Gastrocnemius medialis (tissue), 4 donors: ENCODE measurements at regions not wholly inside any gene's neighbourhood (a gene's known extent, or its start where the extent isn't known, plus 50 kb on each side); places are given as distances from the start of the nearest gene placed in this dataset.

ENCODE experiments used
- ATAC-seq, 2 donors: fragments of 150-250 bp; one replicate each; pipeline ENCODE4 v1.9.1; 2016
- DNase-seq, 2 donors: peaks; one replicate each; pipeline ENCODE4 v3.0.0-alpha.2; 2019
- H3K27ac ChIP-seq, 4 donors: fragments of 200-600 bp; sonication (generic); 1 replicate in 1 of 4; 2 replicates in 3 of 4; pipeline ENCODE4 v1.5.1; 2016 to 2018; ENCODE audit warnings: mild to moderate bottlenecking in 2 of 4, moderate library complexity in 1 of 4
- H3K27me3 ChIP-seq, 3 donors: fragments of 200-600 bp; sonication (generic) in 2 of 3; 1 replicate in 1 of 3; 2 replicates in 2 of 3; pipeline versions ENCODE4 v1.5.1 to v1.6.0; 2016 to 2019; ENCODE audit warnings: mild to moderate bottlenecking in 1 of 3, moderate library complexity in 1 of 3
- H3K36me3 ChIP-seq, 2 donors: fragments of 200-600 bp; sonication (generic) in 1 of 2; one replicate each; pipeline ENCODE4 v1.5.1; 2017 to 2018
- H3K4me1 ChIP-seq, 2 donors: fragments of 200-600 bp; sonication (generic) in 1 of 2; one replicate each; pipeline ENCODE4 v1.5.1; 2016 to 2017; ENCODE audit warnings: mild to moderate bottlenecking in 2 of 2
- H3K4me3 ChIP-seq, 4 donors: fragments of 200-600 bp; sonication (generic) in 3 of 4; 1 replicate in 1 of 4; 2 replicates in 3 of 4; pipeline ENCODE4 v1.5.1; 2016 to 2019; ENCODE audit warnings: mild to moderate bottlenecking in 2 of 4
- H3K9me3 ChIP-seq, 3 donors: fragments of 200-600 bp; sonication (generic) in 2 of 3; 1 replicate in 1 of 3; 2 replicates in 2 of 3; pipeline ENCODE4 v1.5.1; 2016 to 2019
- POLR2A ChIP-seq, 2 donors: fragments of 450-650 bp; IDR thresholded peaks; one replicate each; pipeline ENCODE4 v1.6.1; 2017; ENCODE audit warnings: antibody characterized with exemption in 2 of 2, mild to moderate bottlenecking in 2 of 2, moderate library complexity in 2 of 2
- in situ Hi-C, 4 donors: fragments of 200-750 bp; cut with MboI; loops; one replicate each; pipeline versions ENCODE4 v1.15.0 to v1.8.0; 2017; ENCODE audit warnings: low sequenced_read_pairs in 4 of 4
- intact Hi-C: fragments of 100-400 bp; cut with DNase I; formaldehyde crosslinking; loops from one replicate; pipeline ENCODE4 v1.15.1; 2023; ENCODE audit warnings: low total_unique reads
- TF ChIP-seq, protein P1 (sequence below), 5 experiments: fragments of 450-650 bp in 3 of 5; fragments of 200-600 bp in 2 of 5; sonication (generic) in 2 of 5; IDR thresholded peaks in 4 of 5; conservative IDR thresholded peaks in 1 of 5; 1 replicate in 4 of 5; 2 replicates in 1 of 5; pipeline ENCODE4 v1.5.1; 2016 to 2019; ENCODE audit warnings: antibody characterized with exemption in 5 of 5, mild to moderate bottlenecking in 3 of 5, moderate library complexity in 3 of 5

DNA sequence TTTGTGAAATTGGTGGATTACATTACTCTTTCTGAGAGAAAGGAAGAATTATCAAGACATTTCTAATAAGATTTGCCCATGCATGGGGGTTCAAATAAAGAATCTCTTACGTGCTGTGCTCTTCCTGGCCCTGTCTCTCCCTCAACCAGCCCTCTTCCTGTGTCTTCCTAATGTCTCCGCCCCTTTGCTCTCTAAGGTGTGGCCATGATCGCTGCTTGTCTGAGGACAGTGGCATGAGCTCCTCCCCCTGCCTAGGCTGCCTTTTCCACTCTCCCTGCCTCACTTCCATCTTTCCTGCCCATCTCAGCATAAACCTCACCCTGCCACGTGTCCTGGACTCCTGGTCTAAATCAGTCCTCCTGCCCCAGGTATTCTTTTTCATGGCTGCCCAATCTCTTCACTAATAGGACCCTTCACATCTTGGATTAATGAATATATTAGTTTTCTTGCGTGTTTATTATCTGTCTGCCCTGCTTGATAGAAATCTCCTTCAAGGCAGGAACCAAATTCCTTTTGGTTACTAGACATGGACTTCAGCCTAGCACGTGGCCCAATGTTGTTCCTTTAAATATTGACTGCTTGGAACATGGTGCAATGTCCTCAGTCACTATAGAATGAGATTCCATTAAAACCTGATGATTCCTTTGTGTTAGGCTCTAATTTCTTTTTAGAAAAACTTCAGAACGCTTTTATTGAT lies 122.3 kb downstream of the MTRR start:
- in situ Hi-C loops (no loop called here), intact Hi-C loops (no loop called here)
- ATAC-seq, result no peak

GRCh38 chr5:7995688-7996294 lies 126.8 kb downstream of the MTRR start:
- Histone ChIP-seq H3K9me3 (no peaks in the 10 kb centered on the region), H3K4me1 (no peaks in the 10 kb centered on the region), H3K4me3 (no peak overlapping the region), H3K27ac (no peak overlapping the region), H3K36me3 (no peaks in the 10 kb centered on the region), H3K27me3 (no peaks in the 10 kb centered on the region)
- in situ Hi-C loops, result no loop called here
- intact Hi-C loops, result no loop called here
- DNase-seq (no peak), ATAC-seq (no peak)
- TF ChIP-seq POLR2A (IDR thresholded peaks at IDR 0.05), result no peak
- TF ChIP-seq, protein P1, sequence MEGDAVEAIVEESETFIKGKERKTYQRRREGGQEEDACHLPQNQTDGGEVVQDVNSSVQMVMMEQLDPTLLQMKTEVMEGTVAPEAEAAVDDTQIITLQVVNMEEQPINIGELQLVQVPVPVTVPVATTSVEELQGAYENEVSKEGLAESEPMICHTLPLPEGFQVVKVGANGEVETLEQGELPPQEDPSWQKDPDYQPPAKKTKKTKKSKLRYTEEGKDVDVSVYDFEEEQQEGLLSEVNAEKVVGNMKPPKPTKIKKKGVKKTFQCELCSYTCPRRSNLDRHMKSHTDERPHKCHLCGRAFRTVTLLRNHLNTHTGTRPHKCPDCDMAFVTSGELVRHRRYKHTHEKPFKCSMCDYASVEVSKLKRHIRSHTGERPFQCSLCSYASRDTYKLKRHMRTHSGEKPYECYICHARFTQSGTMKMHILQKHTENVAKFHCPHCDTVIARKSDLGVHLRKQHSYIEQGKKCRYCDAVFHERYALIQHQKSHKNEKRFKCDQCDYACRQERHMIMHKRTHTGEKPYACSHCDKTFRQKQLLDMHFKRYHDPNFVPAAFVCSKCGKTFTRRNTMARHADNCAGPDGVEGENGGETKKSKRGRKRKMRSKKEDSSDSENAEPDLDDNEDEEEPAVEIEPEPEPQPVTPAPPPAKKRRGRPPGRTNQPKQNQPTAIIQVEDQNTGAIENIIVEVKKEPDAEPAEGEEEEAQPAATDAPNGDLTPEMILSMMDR (IDR thresholded peaks at IDR 0.05 in 4 of 5, conservative IDR thresholded peaks at IDR 0.05 in 1 of 5), result no peak

More for the DNA sequence above, 122.3 kb downstream of the MTRR start:
- no peak overlapping the region for H3K27ac ChIP-seq
- H3K27me3 ChIP-seq, result no peaks in the 10 kb centered on the region
- no peaks in the 10 kb centered on the region for H3K4me1 ChIP-seq
- TF ChIP-seq POLR2A (IDR thresholded peaks at IDR 0.05), result no peak
- TF ChIP-seq, protein P1 (IDR thresholded peaks at IDR 0.05 in 4 of 5, conservative IDR thresholded peaks at IDR 0.05 in 1 of 5), result no peak
- DNase-seq, result no peak
- H3K4me3 ChIP-seq, result no peak overlapping the region
- no peaks in the 10 kb centered on the region for H3K36me3 ChIP-seq
- no peaks in the 10 kb centered on the region for H3K9me3 ChIP-seq

DNA sequence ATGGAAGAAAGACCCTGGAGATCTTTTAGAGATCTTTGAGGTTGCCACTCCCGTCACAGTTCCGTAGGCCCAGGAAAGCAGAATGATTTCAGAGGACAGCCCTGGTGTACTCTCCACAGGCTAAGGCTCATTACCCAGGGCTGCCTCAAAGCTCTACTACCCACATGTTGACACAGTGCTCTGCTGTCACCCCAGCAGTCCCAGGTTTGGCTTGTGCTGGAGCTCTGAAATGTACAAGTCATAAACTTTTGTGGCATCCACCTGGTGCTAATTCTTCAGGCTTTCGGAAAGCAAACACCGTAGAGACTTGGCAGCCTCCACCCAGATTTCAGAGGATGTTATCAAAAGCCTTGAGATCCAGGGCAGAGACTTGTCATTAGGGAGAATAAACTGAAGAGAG lies 136.5 kb downstream of the MTRR start:
- TF ChIP-seq POLR2A (IDR thresholded peaks at IDR 0.05), result no peak
- TF ChIP-seq, protein P1 (IDR thresholded peaks at IDR 0.05 in 4 of 5, conservative IDR thresholded peaks at IDR 0.05 in 1 of 5), result no peak
- DNase-seq, result no peak
- no peak for ATAC-seq
- Histone ChIP-seq H3K27ac (no peak overlapping the region), H3K27me3 (no peaks in the 10 kb centered on the region), H3K9me3 (no peaks in the 10 kb centered on the region), H3K4me3 (no peak overlapping the region), H3K36me3 (no peaks in the 10 kb centered on the region), H3K4me1 (no peaks in the 10 kb centered on the region)
- in situ Hi-C loops, result no loop called here
- intact Hi-C loops, result no loop called here

DNA sequence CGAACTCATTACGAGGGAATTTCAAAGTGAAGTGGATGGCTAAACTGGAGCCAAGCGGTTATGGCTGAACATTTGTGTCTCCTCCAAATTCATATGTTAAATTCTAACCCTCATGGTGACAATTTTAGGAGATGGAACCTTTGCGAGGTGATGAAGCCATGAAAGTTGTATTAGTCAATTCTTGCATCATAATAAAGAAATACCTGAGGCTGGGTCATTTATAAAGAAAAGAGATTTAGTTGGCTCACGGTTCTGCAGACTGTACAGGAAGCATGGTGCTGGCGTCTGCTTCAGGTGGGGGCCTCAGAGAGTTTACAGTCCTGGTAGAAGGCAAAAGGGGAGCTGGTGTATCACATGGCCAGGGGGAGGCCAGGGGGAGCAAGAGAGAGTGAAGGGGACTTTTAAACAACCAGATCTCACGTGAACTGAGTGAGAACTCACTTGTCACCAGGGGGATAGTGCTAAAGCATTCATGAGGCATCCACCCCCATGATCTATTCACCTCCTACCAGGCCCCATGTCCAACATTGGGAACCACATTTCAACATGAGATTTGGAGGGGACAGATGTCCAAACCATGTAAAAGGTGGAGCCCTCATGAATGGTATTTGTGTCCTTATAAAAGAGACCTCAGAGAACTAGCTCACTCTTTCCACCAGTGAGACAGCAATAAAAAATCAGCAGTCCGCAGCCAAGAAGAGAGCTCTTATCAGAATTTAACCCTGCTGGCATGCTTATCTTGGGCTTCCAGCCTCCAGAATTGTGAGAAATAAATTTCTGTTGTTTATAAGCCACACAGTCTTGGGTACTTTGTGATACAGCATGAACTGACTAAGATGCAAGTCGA lies 143.4 kb downstream of the MTRR start:
- Histone ChIP-seq H3K36me3 (no peaks in the 10 kb centered on the region), H3K27me3 (no peaks in the 10 kb centered on the region), H3K4me1 (no peaks in the 10 kb centered on the region), H3K4me3 (no peak overlapping the region), H3K9me3 (no peaks in the 10 kb centered on the region), H3K27ac (no peak overlapping the region)
- DNase-seq (no peak), ATAC-seq (no peak)
- TF ChIP-seq POLR2A (IDR thresholded peaks at IDR 0.05), result no peak
- TF ChIP-seq, protein P1 (IDR thresholded peaks at IDR 0.05 in 4 of 5, conservative IDR thresholded peaks at IDR 0.05 in 1 of 5), result no peak
- intact Hi-C loops, result no loop called here
- in situ Hi-C loops, result no loop called here
